ENCODE measurements at regions not wholly inside any gene's neighbourhood (a gene's known extent, or its start where the extent isn't known, plus 50 kb on each side); places are given as distances from the start of the nearest gene placed in this dataset.

GRCh38 chr5:118733394-118733793 lies 255.0 kb downstream of the DTWD2 start:
- no peaks in the 10 kb centered on the region for H3K79me2 ChIP-seq (ENCODE audit: control insufficient read depth, insufficient read depth, low read length)
- SMC1A ChIA-PET (ENCODE audit: uncharacterized antibody, unreplicated experiment), result no interaction called here
- no peak overlapping the region for H3K4me2 ChIP-seq (ENCODE audit: control insufficient read depth, insufficient read depth)
- H3K9ac ChIP-seq (ENCODE audit: control insufficient read depth, insufficient read depth, low read length), result no peak overlapping the region
- H3K4me1 ChIP-seq (ENCODE audit: control insufficient read depth, insufficient read depth, low read length), result no peaks in the 10 kb centered on the region
- no peaks in the 10 kb centered on the region for H3K36me3 ChIP-seq (ENCODE audit: control insufficient read depth in 2 of 2, insufficient read depth in 2 of 2, low read length in 1 of 2)
- in situ Hi-C loops (cut with MboI), result no loop called here
- no peak overlapping the region for H3K27ac ChIP-seq (ENCODE audit: control insufficient read depth, insufficient read depth)
- ATAC-seq, result no peak
- no peak overlapping the region for H2AFZ ChIP-seq (ENCODE audit: control insufficient read depth, low read depth, low read length)
- WGBS (ENCODE audit: insufficient coverage, insufficient replicate concordance, low lambda C conversion rate, missing lambda C conversion rate), result 45% methylated on average over 3 of the region's 3 CpGs
- CTCF ChIA-PET, result no interaction called here
- TF ChIP-seq PKNOX1 (IDR thresholded peaks at IDR 0.05), result no peak
- no peak for TF ChIP-seq ZNF384 (IDR thresholded peaks at IDR 0.05; ENCODE audit: borderline replicate concordance, low read depth, low read length)
- TF ChIP-seq YBX1 (IDR thresholded peaks at IDR 0.05), result no peak
- TF ChIP-seq NR2C2 (IDR thresholded peaks at IDR 0.05; ENCODE audit: borderline replicate concordance, control insufficient read depth, insufficient read length, low read depth), result no peak
- no peak for TF ChIP-seq CBX3 (IDR thresholded peaks at IDR 0.05; ENCODE audit: borderline replicate concordance, low read depth)
- H3K4me3 ChIP-seq, result no peak overlapping the region
- no peaks in the 10 kb centered on the region for H3K27me3 ChIP-seq (replicated peaks in 1 of 2; ENCODE audit: control insufficient read depth in 2 of 2, insufficient read depth in 2 of 2, low read length in 1 of 2)
- POLR2A ChIA-PET, result no interaction called here
- RAD21 ChIA-PET (ENCODE audit: unreplicated experiment), result no interaction called here
- no peaks in the 10 kb centered on the region for H4K20me1 ChIP-seq (ENCODE audit: control insufficient read depth, insufficient read depth)
- BruUV-seq (replicated peaks), result no TSS peak
- no peak for FAIRE-seq
- H3K9me3 ChIP-seq (replicated peaks; ENCODE audit: control insufficient read depth, insufficient read depth, low read length), result no peaks in the 10 kb centered on the region; the same call in 2 of the 3 replicates
- DNase-seq (ENCODE audit: low read depth, low spot score), result no peak
- intact Hi-C loops (cut with micrococcal nuclease; ENCODE audit: unreplicated experiment), result no loop called here

- no peak overlapping the region for H3K9ac ChIP-seq (ENCODE audit: control insufficient read depth, insufficient read depth, low read length)
- no peak overlapping the region for H3K27ac ChIP-seq (ENCODE audit: control insufficient read depth, insufficient read depth)
- FAIRE-seq, result no peak
- RAD21 ChIA-PET (ENCODE audit: unreplicated experiment), result no interaction called here
- no peak for DNase-seq (ENCODE audit: low read depth, low spot score)
- CTCF ChIA-PET, result no interaction called here
- H3K4me1 ChIP-seq (ENCODE audit: control insufficient read depth, insufficient read depth, low read length), result peaks cover 5% of the 10 kb centered on the region
- no peak for ATAC-seq
- TF ChIP-seq BACH1 (IDR thresholded peaks at IDR 0.05; ENCODE audit: borderline replicate concordance) (no peak), BHLHE40 (IDR thresholded peaks at IDR 0.05; ENCODE audit: borderline replicate concordance in 1 of 2, low read depth in 2 of 2, low read length in 1 of 2) (peak in 1 of 2 experiments; percentile 83; a peak in 2 of 4 replicates), RBBP5 (conservative IDR thresholded peaks at IDR 0.05) (no peak)
- H3K9me3 ChIP-seq (replicated peaks; ENCODE audit: control insufficient read depth, insufficient read depth, low read length), result no peaks in the 10 kb centered on the region; the same call in 2 of the 3 replicates
- H3K4me3 ChIP-seq, result no peak overlapping the region
- no peaks in the 10 kb centered on the region for H3K36me3 ChIP-seq (ENCODE audit: control insufficient read depth in 2 of 2, insufficient read depth in 2 of 2, low read length in 1 of 2)
- SMC1A ChIA-PET (ENCODE audit: uncharacterized antibody, unreplicated experiment), result no interaction called here
- H3K79me2 ChIP-seq (ENCODE audit: control insufficient read depth, insufficient read depth, low read length), result no peaks in the 10 kb centered on the region
- no peak overlapping the region for H2AFZ ChIP-seq (ENCODE audit: control insufficient read depth, low read depth, low read length)
- no peaks in the 10 kb centered on the region for H3K27me3 ChIP-seq (replicated peaks in 1 of 2; ENCODE audit: control insufficient read depth in 2 of 2, insufficient read depth in 2 of 2, low read length in 1 of 2)
- H4K20me1 ChIP-seq (ENCODE audit: control insufficient read depth, insufficient read depth), result no peaks in the 10 kb centered on the region
- intact Hi-C loops (cut with micrococcal nuclease; ENCODE audit: unreplicated experiment), result loop anchor here (10.0 kb wide), 2 partner anchors 347 to 627 kb away; partner anchors contain the start of genes DMXL1 and TNFAIP8
- H3K4me2 ChIP-seq (ENCODE audit: control insufficient read depth, insufficient read depth), result no peak overlapping the region
- 0% methylated on average over 2 of the region's 2 CpGs for WGBS (ENCODE audit: insufficient coverage, insufficient replicate concordance, low lambda C conversion rate, missing lambda C conversion rate)
- BruUV-seq (replicated peaks), result no TSS peak
- POLR2A ChIA-PET, result no interaction called here
- in situ Hi-C loops (cut with MboI), result no loop called here
Observed at GRCh38 chr5:118728191-118728590, 260.2 kb downstream of the DTWD2 start.

All from GM12878 (cell line).